SU-DHL-6 (cell line): ENCODE measurements at regions not wholly inside any gene's neighbourhood (a gene's known extent, or its start where the extent isn't known, plus 50 kb on each side); places are given as distances from the start of the nearest gene placed in this dataset.

Source experiments
- CTCF ChIP-seq: fragments of 200-600 bp; sonication (generic); IDR thresholded peaks from one replicate; pipeline ENCODE4 v1.5.1; 2017; ENCODE audit warnings: antibody characterized with exemption, mild to moderate bottlenecking, low read length, moderate library complexity; ENCODE audit not compliant: insufficient read depth, poor library complexity, severe bottlenecking
- EZH2phosphoT487 ChIP-seq: fragments of 200-600 bp; sonication (generic), shearing (Covaris generic); conservative IDR thresholded peaks from 2 replicates; pipeline ENCODE4 v1.6.1; 2018; ENCODE audit warnings: mild to moderate bottlenecking, antibody characterized with exemption, low read length, moderate library complexity, mixed read lengths

GRCh38 chr4:129676934-129677333 lies 581.0 kb downstream of the C4orf33 start:
- TF ChIP-seq CTCF (no peak), EZH2phosphoT487 (no peak)
